ENCODE measurements at regions not wholly inside any gene's neighbourhood (a gene's known extent, or its start where the extent isn't known, plus 50 kb on each side); places are given as distances from the start of the nearest gene placed in this dataset.

DNA sequence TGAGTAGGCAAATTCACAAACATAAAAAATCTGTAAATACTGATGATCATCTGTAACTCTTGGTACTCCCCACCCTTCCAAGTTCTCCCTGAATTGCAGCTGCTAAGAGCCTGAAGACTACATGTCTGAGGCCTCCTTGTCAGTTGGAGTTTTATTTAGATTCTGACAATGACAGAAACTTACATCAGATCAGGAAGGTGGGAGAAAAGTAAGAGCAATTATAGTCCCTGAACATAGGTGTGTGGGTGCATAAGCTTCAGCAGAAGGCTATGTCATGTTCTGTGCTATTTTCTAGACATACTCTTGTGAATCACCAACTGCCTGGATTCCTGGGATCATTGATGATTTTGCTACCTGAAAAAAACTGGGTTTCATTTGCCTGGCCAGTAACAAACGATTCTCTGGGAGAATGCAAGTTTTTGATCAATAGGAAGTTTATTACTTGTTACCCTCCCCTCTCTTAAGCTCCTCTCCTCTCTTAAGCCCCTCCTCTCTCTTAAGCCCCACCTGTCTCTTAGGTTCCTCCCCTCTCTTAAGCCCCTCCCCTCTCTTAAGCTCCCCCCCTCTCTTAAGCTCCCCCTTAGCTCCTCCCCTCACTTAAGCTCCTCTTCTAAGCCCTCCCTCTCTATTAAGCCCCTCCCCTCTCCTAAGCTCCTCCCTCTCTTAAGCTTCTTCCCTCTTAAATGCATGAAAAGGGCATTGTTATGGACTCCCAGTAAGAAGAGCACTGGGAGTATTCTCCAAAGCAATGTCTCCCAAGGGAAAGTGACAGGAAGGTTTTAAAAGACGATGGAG, 1183.4 kb upstream of the AUTS2 start:
- TF ChIP-seq, protein P1, sequence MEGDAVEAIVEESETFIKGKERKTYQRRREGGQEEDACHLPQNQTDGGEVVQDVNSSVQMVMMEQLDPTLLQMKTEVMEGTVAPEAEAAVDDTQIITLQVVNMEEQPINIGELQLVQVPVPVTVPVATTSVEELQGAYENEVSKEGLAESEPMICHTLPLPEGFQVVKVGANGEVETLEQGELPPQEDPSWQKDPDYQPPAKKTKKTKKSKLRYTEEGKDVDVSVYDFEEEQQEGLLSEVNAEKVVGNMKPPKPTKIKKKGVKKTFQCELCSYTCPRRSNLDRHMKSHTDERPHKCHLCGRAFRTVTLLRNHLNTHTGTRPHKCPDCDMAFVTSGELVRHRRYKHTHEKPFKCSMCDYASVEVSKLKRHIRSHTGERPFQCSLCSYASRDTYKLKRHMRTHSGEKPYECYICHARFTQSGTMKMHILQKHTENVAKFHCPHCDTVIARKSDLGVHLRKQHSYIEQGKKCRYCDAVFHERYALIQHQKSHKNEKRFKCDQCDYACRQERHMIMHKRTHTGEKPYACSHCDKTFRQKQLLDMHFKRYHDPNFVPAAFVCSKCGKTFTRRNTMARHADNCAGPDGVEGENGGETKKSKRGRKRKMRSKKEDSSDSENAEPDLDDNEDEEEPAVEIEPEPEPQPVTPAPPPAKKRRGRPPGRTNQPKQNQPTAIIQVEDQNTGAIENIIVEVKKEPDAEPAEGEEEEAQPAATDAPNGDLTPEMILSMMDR (IDR thresholded peaks at IDR 0.05; ENCODE audit: low read length, missing control alignments), result no peak
- DNase-seq (ENCODE audit: low read depth), result no peak
- no peak overlapping the region for H3K4me3 ChIP-seq (replicated peaks; ENCODE audit: low read depth, low read length)

DNA sequence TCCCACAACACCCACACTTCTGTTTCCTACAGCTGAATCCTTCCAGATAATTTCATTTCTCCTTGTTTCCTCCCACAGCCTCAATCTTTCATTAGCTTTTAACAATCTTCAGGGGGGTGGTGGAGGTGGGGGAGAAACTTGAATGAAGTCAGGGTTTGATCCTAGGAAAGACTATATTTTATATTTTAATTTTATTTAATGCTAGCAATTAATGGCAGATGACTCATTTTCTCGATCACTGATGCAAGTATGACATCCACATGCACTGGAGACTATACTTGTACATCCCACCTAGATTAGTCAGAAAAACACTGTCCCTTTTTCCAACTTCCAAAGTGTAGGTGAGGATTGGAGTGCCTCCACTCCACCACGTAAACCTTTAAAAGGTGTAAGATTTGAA, 1181.3 kb upstream of the AUTS2 start:
- no peak overlapping the region for H3K4me3 ChIP-seq (replicated peaks; ENCODE audit: low read depth, low read length)
- TF ChIP-seq, protein P1 (IDR thresholded peaks at IDR 0.05; ENCODE audit: low read length, missing control alignments), result no peak
- no peak for DNase-seq (ENCODE audit: low read depth)

DNA sequence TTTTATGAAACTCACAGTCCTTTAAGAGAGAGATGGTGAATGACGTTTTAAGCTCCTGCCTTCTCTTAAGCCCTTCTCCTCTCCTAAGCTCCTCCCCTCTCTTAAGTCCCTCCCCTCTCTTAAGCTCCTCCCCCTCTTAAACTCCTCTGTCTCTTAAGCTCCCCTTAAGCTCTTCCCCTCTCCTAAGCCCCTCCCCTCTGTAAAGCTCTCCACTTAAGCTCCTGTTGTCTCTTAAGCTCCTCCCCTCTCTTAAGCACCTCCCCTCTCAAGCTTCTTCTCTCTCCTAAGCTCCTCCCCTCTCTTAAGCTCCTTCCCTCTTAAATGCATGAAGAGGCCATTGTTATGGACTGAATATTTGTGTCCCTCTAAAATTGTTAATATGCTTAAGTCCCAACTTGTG, 1180.6 kb upstream of the AUTS2 start:
- H3K4me3 ChIP-seq (replicated peaks; ENCODE audit: low read depth, low read length), result no peak overlapping the region
- TF ChIP-seq, protein P1 (IDR thresholded peaks at IDR 0.05; ENCODE audit: low read length, missing control alignments), result no peak
- DNase-seq (ENCODE audit: low read depth), result no peak

DNA sequence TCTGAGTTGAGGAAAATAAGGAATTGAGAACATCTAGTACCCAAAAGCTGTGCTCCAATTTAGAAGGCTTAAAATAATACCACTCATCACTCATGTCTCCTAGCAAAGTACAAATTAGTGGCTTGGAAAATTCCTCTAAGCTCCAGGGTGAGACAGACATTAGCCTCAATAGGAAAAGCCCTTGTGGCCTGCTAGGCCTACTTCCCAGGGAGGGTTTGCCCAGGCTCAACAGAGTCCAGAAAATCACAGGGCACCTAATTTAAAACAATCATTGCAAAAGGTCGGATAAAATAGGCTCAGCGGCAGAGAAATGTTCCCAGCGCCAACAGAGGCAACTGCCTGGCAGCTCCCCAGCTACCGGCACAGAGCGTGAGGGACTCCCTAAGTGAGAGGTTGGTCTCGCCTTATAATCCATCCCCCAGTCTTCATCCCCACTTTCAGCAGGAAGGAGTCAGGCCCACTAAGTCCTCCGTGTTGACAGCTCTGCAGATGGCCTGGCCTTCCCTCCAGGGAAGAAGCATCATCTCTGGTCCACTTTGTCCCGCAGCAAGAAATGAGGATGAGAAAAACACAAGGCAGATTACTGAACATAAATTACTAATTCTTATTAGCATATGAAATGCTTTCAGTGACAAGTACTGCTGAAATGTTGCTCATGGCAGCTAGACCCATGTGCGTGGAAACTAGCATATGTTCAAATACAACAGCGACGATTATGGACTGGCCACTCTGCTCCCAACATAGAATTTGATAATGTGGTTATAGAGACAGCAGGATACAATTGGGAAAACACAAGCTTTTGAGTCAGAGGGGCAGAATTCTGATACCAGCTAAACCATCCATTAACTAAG, 1177.7 kb upstream of the AUTS2 start:
- TF ChIP-seq, protein P1 (IDR thresholded peaks at IDR 0.05; ENCODE audit: low read length, missing control alignments), result no peak
- H3K4me3 ChIP-seq (replicated peaks; ENCODE audit: low read depth, low read length), result no peak overlapping the region
- DNase-seq (ENCODE audit: low read depth), result no peak

DNA sequence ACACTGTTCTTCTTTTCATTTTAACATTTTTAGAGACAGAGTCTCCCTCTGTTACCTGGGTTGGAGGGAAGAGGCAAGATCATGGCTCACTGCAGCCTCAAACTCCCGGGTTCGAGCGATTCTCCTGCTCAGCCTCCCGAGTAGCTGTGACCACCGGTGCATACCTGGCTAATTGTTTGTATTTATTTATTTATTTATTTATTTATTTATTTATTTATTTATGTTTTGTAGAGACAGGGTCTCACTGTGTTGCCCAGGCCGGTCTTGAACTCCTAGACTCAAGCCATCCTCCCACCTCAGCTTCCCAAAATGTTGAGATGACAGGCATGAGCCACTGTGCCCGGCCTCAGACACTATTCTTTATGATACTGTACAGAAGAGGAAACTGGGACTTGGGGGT, 1176.6 kb upstream of the AUTS2 start:
- H3K4me3 ChIP-seq (replicated peaks; ENCODE audit: low read depth, low read length), result no peak overlapping the region
- TF ChIP-seq, protein P1 (IDR thresholded peaks at IDR 0.05; ENCODE audit: low read length, missing control alignments), result no peak
- no peak for DNase-seq (ENCODE audit: low read depth)

DNA sequence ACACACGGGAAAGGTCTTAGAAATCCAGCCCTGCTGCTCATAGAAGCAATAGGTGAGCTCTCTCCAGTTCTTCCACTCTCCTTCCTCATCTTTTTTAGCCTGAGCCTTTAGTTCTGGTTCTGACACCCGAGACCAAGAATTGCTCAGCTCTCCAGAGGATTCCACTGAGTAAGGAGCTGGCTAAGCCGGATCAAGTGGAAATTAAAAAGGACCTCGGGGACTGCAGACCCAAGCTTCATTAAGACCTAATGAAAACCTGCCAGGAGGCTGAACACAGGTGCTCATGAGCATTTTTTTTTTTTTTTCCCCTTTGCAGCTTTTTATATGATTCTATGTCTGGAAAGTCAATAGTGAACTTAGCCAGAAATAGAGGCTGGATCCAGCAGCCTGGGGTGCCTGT, 1176.0 kb upstream of the AUTS2 start:
- DNase-seq (ENCODE audit: low read depth), result no peak
- TF ChIP-seq, protein P1 (IDR thresholded peaks at IDR 0.05; ENCODE audit: low read length, missing control alignments), result no peak
- H3K4me3 ChIP-seq (replicated peaks; ENCODE audit: low read depth, low read length), result no peak overlapping the region
